B cell (primary cell): ENCODE measurements at regions not wholly inside any gene's neighbourhood (a gene's known extent, or its start where the extent isn't known, plus 50 kb on each side); places are given as distances from the start of the nearest gene placed in this dataset.

Experiments
- ATAC-seq: fragments of 200-7000 bp; cut with Tn5 transposase; one replicate; pipeline ENCODE4 v1.10.0; 2021; ENCODE audit warnings: low read depth, mild to moderate bottlenecking, moderate number of reproducible peaks, moderate library complexity
- CTCF ChIA-PET: fragments of 350-600 bp; sonication (Branson Sonifier 250); formaldehyde crosslinking; loops from one replicate; lab custom pipeline; 2021; ENCODE audit warnings: antibody characterized with exemption, inconsistent platforms; lab: Charles Lee
- POLR2A ChIA-PET: fragments of 350-600 bp; sonication (Branson Sonifier 250); formaldehyde crosslinking; loops from one replicate; lab custom pipeline; 2021; ENCODE audit warnings: antibody characterized with exemption; lab: Charles Lee
- DNase-seq: peaks from one replicate; pipeline ENCODE4 v3.0.0; 2013
- H2AFZ ChIP-seq: 2 replicates; pipeline ENCODE4 v1.6.1; 2012; ENCODE audit warnings: mild to moderate bottlenecking, low read depth, low read length; ENCODE audit not compliant: insufficient read depth, poor library complexity, severe bottlenecking
- H3K27ac ChIP-seq, 2 donors: 1 replicate in 1 of 2; 2 replicates in 1 of 2; pipeline ENCODE4 v1.5.1; 2012 to 2013; ENCODE audit warnings: low read length in 2 of 2, mild to moderate bottlenecking in 2 of 2, moderate library complexity in 1 of 2
- H3K27me3 ChIP-seq, 4 experiments: fragments of 200-600 bp in 1 of 4; sonication (generic) in 1 of 4; replicated peaks in 1 of 4; 1 replicate in 2 of 4; 2 replicates in 2 of 4; pipeline versions ENCODE4 v1.6.1 to v1.7.0; 2013 to 2016; ENCODE audit warnings: low read length in 3 of 4, mild to moderate bottlenecking in 2 of 4, mixed read lengths in 1 of 4, moderate library complexity in 1 of 4; ENCODE audit not compliant: insufficient read depth in 4 of 4, control insufficient read depth in 3 of 4; ENCODE audit errors: control extremely low read depth in 1 of 4
- H3K36me3 ChIP-seq, 2 experiments: replicated peaks in 1 of 2; 1 replicate in 1 of 2; 2 replicates in 1 of 2; pipeline versions ENCODE4 v1.6.1 to v1.7.1; 2013; ENCODE audit warnings: low read length in 1 of 2; ENCODE audit not compliant: insufficient read depth in 2 of 2, control insufficient read depth in 1 of 2; ENCODE audit errors: control extremely low read depth in 1 of 2, extremely low read depth in 1 of 2
- H3K4me1 ChIP-seq, 2 donors: fragments of 200-600 bp in 1 of 2; sonication (generic) in 1 of 2; 1 replicate in 1 of 2; 2 replicates in 1 of 2; pipeline versions ENCODE4 v1.5.1 to v1.6.1; 2013 to 2017; ENCODE audit warnings: low read length in 2 of 2; ENCODE audit not compliant: control insufficient read depth in 2 of 2, insufficient read depth in 2 of 2
- H3K4me2 ChIP-seq: replicated peaks from 2 replicates; pipeline ENCODE3; 2012; ENCODE audit warnings: mild to moderate bottlenecking, low read depth, low read length; ENCODE audit not compliant: poor library complexity, severe bottlenecking
- H3K4me3 ChIP-seq, 5 experiments: fragments of 200-600 bp in 1 of 5; sonication (generic) in 1 of 5; 1 replicate in 3 of 5; 2 replicates in 2 of 5; pipeline versions ENCODE4 v1.5.1 to v1.7.0; 2011 to 2016; ENCODE audit warnings: low read length in 4 of 5, mild to moderate bottlenecking in 4 of 5, low read depth in 2 of 5, control low read depth in 1 of 5, moderate library complexity in 1 of 5; ENCODE audit not compliant: insufficient read depth in 1 of 5; ENCODE audit errors: control extremely low read depth in 1 of 5, extremely low read depth in 1 of 5
- H3K79me2 ChIP-seq: fragments of 200-600 bp; sonication (generic); one replicate; pipeline ENCODE4 v1.6.0; 2016; ENCODE audit warnings: low read length; ENCODE audit not compliant: control insufficient read depth, insufficient read depth
- H3K9ac ChIP-seq: fragments of 200-600 bp; sonication (generic); 2 replicates; pipeline ENCODE4 v1.6.1; 2017; ENCODE audit warnings: mild to moderate bottlenecking, low read length, moderate library complexity
- H3K9me3 ChIP-seq, 3 donors: one replicate each; pipeline versions ENCODE4 v1.6.1 to v1.7.1; 2013; ENCODE audit warnings: low read length in 2 of 3; ENCODE audit not compliant: control insufficient read depth in 2 of 3, insufficient read depth in 1 of 3; ENCODE audit errors: control extremely low read depth in 1 of 3
- H4K20me1 ChIP-seq: 2 replicates; pipeline ENCODE4 v1.6.0; 2012; ENCODE audit warnings: mild to moderate bottlenecking, low read length; ENCODE audit not compliant: insufficient read depth, control insufficient read depth, poor library complexity, severe bottlenecking
- H3K27ac Mint-ChIP-seq: one replicate; pipeline ENCODE4 v1.8.0; 2021; ENCODE audit warnings: mixed read lengths
- H3K27me3 Mint-ChIP-seq: one replicate; pipeline ENCODE4 v1.8.0; 2021; ENCODE audit warnings: mixed read lengths
- H3K4me1 Mint-ChIP-seq: one replicate; pipeline ENCODE4 v1.8.0; 2021; ENCODE audit warnings: mixed read lengths
- H3K4me3 Mint-ChIP-seq: one replicate; pipeline ENCODE4 v1.8.0; 2021; ENCODE audit warnings: mixed read lengths
- H3K9me3 Mint-ChIP-seq: one replicate; pipeline ENCODE4 v1.8.0; 2022; ENCODE audit warnings: mixed read lengths; ENCODE audit not compliant: insufficient read depth
- EZH2 ChIP-seq: IDR thresholded peaks from 2 replicates; pipeline ENCODE4 v1.6.1; 2012; ENCODE audit warnings: borderline replicate concordance, low read depth, mild to moderate bottlenecking, moderate library complexity, low read length; ENCODE audit not compliant: insufficient read depth, poor library complexity, severe bottlenecking
- WGBS: methylation state at CpG from one replicate; pipeline ENCODE4 v1.1.5; 2013; ENCODE audit warnings: missing lambda C conversion rate; ENCODE audit not compliant: insufficient coverage; 5-methylcytosine and 5-hydroxymethylcytosine counted together
- intact Hi-C: fragments of 100-400 bp; cut with micrococcal nuclease; formaldehyde crosslinking; loops from one replicate; pipeline ENCODE4 v1.10.0; 2022
- TF ChIP-seq, protein P1 (sequence below): fragments of 200-600 bp; IDR thresholded peaks from one replicate; pipeline ENCODE4 v1.8.0; 2022; ENCODE audit warnings: antibody characterized with exemption, mild to moderate bottlenecking

DNA sequence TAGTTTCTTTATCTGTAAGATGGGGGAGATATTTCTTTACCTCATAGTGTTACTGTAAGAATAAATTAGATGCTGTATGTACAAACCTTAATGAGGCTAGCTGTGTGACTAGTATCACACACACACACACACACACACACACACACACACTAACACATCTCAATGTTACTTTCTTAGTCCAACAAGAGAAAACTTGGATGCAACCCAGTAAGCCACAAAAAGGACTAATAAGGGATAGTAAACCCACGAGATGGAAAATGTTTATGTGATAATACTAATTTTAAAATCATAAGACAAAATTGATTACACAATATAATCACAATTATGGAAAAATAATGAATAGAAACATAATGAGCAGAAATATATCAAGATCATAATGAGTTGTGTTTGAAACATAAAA is 437.7 kb upstream of the ZNF507 start:
- H3K27me3 Mint-ChIP-seq, result no peaks in the 10 kb centered on the region
- H3K27ac Mint-ChIP-seq, result no peak overlapping the region
- Histone ChIP-seq H3K4me1 (no peaks in the 10 kb centered on the region), H2AFZ (no peak overlapping the region), H3K9ac (no peak overlapping the region), H3K27me3 (no peaks in the 10 kb centered on the region), H3K79me2 (no peaks in the 10 kb centered on the region), H3K36me3 (no peaks in the 10 kb centered on the region), H4K20me1 (no peaks in the 10 kb centered on the region), H3K9me3 (peaks cover 0 to 4% (median 0%) of the 10 kb centered on the region in 3 donors), H3K27ac (no peak overlapping the region), H3K4me2 (no peak overlapping the region), H3K4me3 (no peak overlapping the region)
- H3K4me3 Mint-ChIP-seq, result no peak overlapping the region
- no CpG with 5 or more reads among the region's 1 CpG for WGBS
- CTCF ChIA-PET, result no interaction called here
- H3K9me3 Mint-ChIP-seq, result no peaks in the 10 kb centered on the region
- POLR2A ChIA-PET, result no interaction called here
- peaks cover 6% of the 10 kb centered on the region for H3K4me1 Mint-ChIP-seq
- no peak for ATAC-seq
- TF ChIP-seq, protein P1, sequence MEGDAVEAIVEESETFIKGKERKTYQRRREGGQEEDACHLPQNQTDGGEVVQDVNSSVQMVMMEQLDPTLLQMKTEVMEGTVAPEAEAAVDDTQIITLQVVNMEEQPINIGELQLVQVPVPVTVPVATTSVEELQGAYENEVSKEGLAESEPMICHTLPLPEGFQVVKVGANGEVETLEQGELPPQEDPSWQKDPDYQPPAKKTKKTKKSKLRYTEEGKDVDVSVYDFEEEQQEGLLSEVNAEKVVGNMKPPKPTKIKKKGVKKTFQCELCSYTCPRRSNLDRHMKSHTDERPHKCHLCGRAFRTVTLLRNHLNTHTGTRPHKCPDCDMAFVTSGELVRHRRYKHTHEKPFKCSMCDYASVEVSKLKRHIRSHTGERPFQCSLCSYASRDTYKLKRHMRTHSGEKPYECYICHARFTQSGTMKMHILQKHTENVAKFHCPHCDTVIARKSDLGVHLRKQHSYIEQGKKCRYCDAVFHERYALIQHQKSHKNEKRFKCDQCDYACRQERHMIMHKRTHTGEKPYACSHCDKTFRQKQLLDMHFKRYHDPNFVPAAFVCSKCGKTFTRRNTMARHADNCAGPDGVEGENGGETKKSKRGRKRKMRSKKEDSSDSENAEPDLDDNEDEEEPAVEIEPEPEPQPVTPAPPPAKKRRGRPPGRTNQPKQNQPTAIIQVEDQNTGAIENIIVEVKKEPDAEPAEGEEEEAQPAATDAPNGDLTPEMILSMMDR, result no peak
- TF ChIP-seq EZH2, result no peak
- no peak for DNase-seq
- intact Hi-C loops, result no loop called here

DNA sequence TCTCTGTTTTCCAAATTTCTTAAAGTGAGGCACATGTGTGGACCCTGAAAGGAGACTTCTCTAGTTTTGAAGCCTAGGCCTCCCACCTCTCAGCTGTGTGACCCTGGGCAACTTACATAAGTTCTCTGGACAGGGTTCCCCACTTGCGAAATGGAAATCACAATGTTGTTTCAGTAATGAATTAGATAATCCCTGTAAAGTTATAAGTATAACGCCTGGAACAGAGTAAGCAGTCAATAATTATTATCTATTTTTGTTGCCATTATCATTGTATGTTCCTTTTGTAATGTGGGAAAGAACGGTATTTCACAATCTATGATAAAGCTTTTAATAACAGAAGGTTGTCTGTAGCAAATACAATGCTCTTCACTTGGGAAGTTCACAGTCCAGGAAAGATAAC is 437.3 kb upstream of the ZNF507 start:
- ATAC-seq, result no peak

More for the DNA sequence above, 437.3 kb upstream of the ZNF507 start:
- no peaks in the 10 kb centered on the region for H3K79me2 ChIP-seq
- no peak overlapping the region for H3K4me3 ChIP-seq
- Mint-ChIP-seq H3K27ac (no peak overlapping the region), H3K4me1 (peaks cover 6% of the 10 kb centered on the region), H3K27me3 (no peaks in the 10 kb centered on the region), H3K4me3 (no peak overlapping the region), H3K9me3 (no peaks in the 10 kb centered on the region)
- TF ChIP-seq, protein P1, result no peak
- TF ChIP-seq EZH2, result no peak
- H3K27ac ChIP-seq, result no peak overlapping the region
- no peak overlapping the region for H3K9ac ChIP-seq
- CTCF ChIA-PET, result no interaction called here
- WGBS, result no CpG with 5 or more reads among the region's 3 CpGs
- H3K27me3 ChIP-seq, result no peaks in the 10 kb centered on the region
- no peak overlapping the region for H3K4me2 ChIP-seq
- DNase-seq, result no peak
- no peaks in the 10 kb centered on the region for H4K20me1 ChIP-seq
- H3K4me1 ChIP-seq, result no peaks in the 10 kb centered on the region
- POLR2A ChIA-PET, result no interaction called here
- no peak overlapping the region for H2AFZ ChIP-seq
- H3K9me3 ChIP-seq, result peaks cover 0 to 4% (median 0%) of the 10 kb centered on the region in 3 donors
- no peaks in the 10 kb centered on the region for H3K36me3 ChIP-seq
- intact Hi-C loops, result no loop called here
